RWPE1 (cell line): ENCODE measurements at regions not wholly inside any gene's neighbourhood (a gene's known extent, or its start where the extent isn't known, plus 50 kb on each side); places are given as distances from the start of the nearest gene placed in this dataset.

Experiments used
- CTCF ChIA-PET: fragments of 350-600 bp; sonication (Branson Sonifier 250); formaldehyde crosslinking; extraction: SDS; loops from one replicate; lab custom pipeline; 2021; lab: Yijun Ruan, JAX
- POLR2A ChIA-PET: fragments of 400-600 bp; formaldehyde crosslinking; extraction: SDS; loops from one replicate; lab custom pipeline; 2020; ENCODE audit warnings: antibody characterized with exemption; ENCODE audit not compliant: low non-redundant PET; lab: Yijun Ruan, JAX
- DNase-seq: peaks from one replicate; pipeline ENCODE4 v3.0.0; 2012; ENCODE audit warnings: low spot score
- H3K27ac ChIP-seq: fragments of 450-650 bp; 2 replicates; pipeline ENCODE4 v1.5.1; 2017
- CTCF ChIP-seq: fragments of 450-650 bp; conservative IDR thresholded peaks from 2 replicates; pipeline ENCODE4 v1.5.1; 2017; ENCODE audit warnings: low read depth, mild to moderate bottlenecking

GRCh38 chr4:175350246-175350645, 432.1 kb downstream of the ADAM29 start:
- no peak for TF ChIP-seq CTCF
- ChIA-PET CTCF (no interaction called here), POLR2A (no interaction called here)
- H3K27ac ChIP-seq, result no peak overlapping the region
- DNase-seq, result no peak

GRCh38 chr4:175351473-175351872, 433.3 kb downstream of the ADAM29 start:
- ChIA-PET POLR2A (no interaction called here), CTCF (no interaction called here)
- no peak for DNase-seq
- no peak overlapping the region for H3K27ac ChIP-seq
- TF ChIP-seq CTCF, result no peak

DNA sequence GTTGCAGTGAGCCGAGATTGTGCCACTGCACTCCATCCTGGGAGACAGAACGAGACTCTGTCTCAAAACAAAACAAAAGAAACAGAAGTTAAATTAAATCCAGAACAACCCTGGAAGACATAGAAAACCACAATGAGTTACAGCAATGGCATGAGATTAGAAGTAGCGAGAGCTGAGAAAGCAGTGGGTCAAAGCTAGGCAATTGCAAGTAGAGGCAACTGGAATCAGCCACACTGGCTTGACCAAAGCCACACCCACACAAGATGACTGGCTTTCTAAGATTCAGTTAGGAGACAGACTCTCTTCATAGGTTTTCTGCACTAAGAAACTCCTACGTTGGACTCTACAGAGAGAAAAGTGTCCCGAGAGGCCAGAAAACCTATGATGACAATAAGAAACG, 443.0 kb downstream of the GPM6A start:
- ChIA-PET CTCF (no interaction called here), POLR2A (no interaction called here)
- TF ChIP-seq CTCF, result no peak
- no peak for DNase-seq
- H3K27ac ChIP-seq, result no peak overlapping the region

DNA sequence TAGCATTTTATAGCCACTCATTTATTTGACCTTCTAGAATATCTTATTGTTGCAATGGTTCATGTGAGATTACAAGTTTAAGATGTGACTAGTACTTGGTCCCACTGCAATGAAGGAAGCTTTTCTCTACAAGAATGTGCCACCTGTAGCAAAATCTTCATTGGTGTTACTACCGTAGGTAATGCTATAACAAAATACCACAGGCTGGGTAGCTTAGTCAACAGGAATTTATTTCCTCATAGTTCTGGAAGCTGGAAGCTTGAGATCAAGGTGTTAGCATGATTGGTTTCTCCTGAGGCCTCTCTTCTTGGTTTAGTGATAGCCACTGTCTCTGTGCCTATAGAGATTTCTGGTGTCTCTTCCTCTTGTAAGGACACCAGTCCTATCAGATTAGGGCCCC, 441.0 kb downstream of the GPM6A start:
- DNase-seq, result no peak
- TF ChIP-seq CTCF, result no peak
- ChIA-PET CTCF (no interaction called here), POLR2A (no interaction called here)
- no peak overlapping the region for H3K27ac ChIP-seq

DNA sequence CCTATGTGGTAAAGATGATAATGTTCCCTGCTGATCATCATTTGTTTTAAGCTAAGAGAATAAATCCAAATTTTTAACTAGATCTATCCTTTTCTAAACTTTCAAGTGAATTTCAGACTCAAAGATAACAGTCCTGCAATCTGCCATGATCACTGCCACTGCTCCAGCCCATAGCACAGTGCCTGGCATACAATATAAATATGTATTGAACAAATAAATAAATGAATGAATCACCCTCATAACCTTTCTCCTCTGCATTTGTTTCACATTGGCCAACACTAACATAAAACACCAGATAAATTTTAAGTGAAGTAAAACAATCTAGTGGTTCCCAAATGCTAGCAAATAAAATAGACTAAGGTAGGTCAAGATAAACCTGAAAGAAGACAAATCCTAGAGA, 439.0 kb downstream of the GPM6A start:
- H3K27ac ChIP-seq, result no peak overlapping the region
- CTCF ChIA-PET, result no interaction called here
- POLR2A ChIA-PET, result no interaction called here
- no peak for TF ChIP-seq CTCF
- DNase-seq, result no peak

- ChIA-PET POLR2A (no interaction called here), CTCF (no interaction called here)
- DNase-seq, result no peak
- TF ChIP-seq CTCF, result no peak
- H3K27ac ChIP-seq, result no peak overlapping the region
Measured at GRCh38 chr4:175374459-175374858, 437.6 kb downstream of the GPM6A start.
